Fibroblast of lung (primary cell): ENCODE measurements at regions not wholly inside any gene's neighbourhood (a gene's known extent, or its start where the extent isn't known, plus 50 kb on each side); places are given as distances from the start of the nearest gene placed in this dataset.

Experiments
- EZH2 ChIP-seq: IDR thresholded peaks from 2 replicates; pipeline ENCODE4 v1.5.1; 2012; ENCODE audit warnings: low read length, control low read depth, mild to moderate bottlenecking; ENCODE audit errors: missing control alignments
- TF ChIP-seq, protein P1 (sequence below), 2 donors: IDR thresholded peaks in 1 of 2; conservative IDR thresholded peaks in 1 of 2; 1 replicate in 1 of 2; 2 replicates in 1 of 2; pipeline ENCODE4 v1.5.1; 2011 to 2012; ENCODE audit warnings: low read length in 2 of 2, control low read depth in 1 of 2, inconsistent platforms in 1 of 2, low read depth in 1 of 2, mild to moderate bottlenecking in 1 of 2

DNA sequence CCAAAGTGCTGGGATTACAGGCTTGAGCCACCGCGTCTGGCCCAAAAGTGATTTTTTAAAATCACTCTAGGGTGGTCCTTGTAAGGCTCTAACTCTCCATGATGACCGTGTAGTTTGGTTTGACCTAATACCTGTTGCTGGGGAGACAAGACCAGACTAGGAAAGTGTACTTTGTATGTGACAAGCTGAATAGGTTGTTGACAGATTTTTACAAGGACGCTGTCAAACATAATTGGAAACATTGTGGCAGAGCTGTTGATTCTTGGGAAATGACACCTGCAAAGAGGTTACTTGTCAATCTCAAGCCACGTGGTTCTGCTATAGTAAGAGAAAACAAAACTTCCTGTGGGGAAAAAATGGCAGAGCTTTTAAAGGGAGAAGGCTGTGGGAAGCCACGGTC, 802.4 kb upstream of the HS3ST1 start:
- TF ChIP-seq, protein P1, sequence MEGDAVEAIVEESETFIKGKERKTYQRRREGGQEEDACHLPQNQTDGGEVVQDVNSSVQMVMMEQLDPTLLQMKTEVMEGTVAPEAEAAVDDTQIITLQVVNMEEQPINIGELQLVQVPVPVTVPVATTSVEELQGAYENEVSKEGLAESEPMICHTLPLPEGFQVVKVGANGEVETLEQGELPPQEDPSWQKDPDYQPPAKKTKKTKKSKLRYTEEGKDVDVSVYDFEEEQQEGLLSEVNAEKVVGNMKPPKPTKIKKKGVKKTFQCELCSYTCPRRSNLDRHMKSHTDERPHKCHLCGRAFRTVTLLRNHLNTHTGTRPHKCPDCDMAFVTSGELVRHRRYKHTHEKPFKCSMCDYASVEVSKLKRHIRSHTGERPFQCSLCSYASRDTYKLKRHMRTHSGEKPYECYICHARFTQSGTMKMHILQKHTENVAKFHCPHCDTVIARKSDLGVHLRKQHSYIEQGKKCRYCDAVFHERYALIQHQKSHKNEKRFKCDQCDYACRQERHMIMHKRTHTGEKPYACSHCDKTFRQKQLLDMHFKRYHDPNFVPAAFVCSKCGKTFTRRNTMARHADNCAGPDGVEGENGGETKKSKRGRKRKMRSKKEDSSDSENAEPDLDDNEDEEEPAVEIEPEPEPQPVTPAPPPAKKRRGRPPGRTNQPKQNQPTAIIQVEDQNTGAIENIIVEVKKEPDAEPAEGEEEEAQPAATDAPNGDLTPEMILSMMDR (conservative IDR thresholded peaks at IDR 0.05 in 1 of 2, IDR thresholded peaks at IDR 0.05 in 1 of 2; ENCODE audit: low read depth in 1 of 2, low read length in 2 of 2), result no peak
- no peak for TF ChIP-seq EZH2
